Vagina (tissue), 2 donors: ENCODE measurements at regions not wholly inside any gene's neighbourhood (a gene's known extent, or its start where the extent isn't known, plus 50 kb on each side); places are given as distances from the start of the nearest gene placed in this dataset.

Source experiments
- CTCF ChIP-seq, 3 experiments: fragments of 450-650 bp in 2 of 3; fragments of 200-600 bp in 1 of 3; sonication (generic) in 1 of 3; IDR thresholded peaks; one replicate each; pipeline ENCODE4 v1.5.1; 2017 to 2019; ENCODE audit warnings: antibody characterized with exemption in 3 of 3, mild to moderate bottlenecking in 2 of 3, moderate library complexity in 2 of 3
- POLR2A ChIP-seq, 2 donors: fragments of 450-650 bp; IDR thresholded peaks; one replicate each; pipeline ENCODE4 v1.6.1; 2017; ENCODE audit warnings: antibody characterized with exemption in 2 of 2, mild to moderate bottlenecking in 2 of 2, moderate library complexity in 2 of 2

- no peak for TF ChIP-seq CTCF (IDR thresholded peaks at IDR 0.05)
- no peak for TF ChIP-seq POLR2A (IDR thresholded peaks at IDR 0.05)
Measured at GRCh38 chr12:74818412-74818811, 280.8 kb downstream of the ATXN7L3B start.
